ENCODE measurements at regions not wholly inside any gene's neighbourhood (a gene's known extent, or its start where the extent isn't known, plus 50 kb on each side); places are given as distances from the start of the nearest gene placed in this dataset.
A peak's percentile ranks its signal among the peaks of the same experiment; 100 is the strongest.

- ATAC-seq (ENCODE audit: poor library complexity) (peak; percentile 78), DNase-seq (no peak)
- intact Hi-C loops (cut with DNase I), result no loop called here
Measured at GRCh38 chr6:117206522-117206921, 58.8 kb upstream of the VGLL2 start.

GRCh38 chr6:117206944-117207687 is 58.2 kb upstream of the VGLL2 start:
- ATAC-seq (ENCODE audit: poor library complexity), result peak; percentile 92
- intact Hi-C loops (cut with DNase I), result no loop called here
- peak; percentile 45 for DNase-seq

- DNase-seq, result no peak
- intact Hi-C loops (cut with DNase I), result no loop called here
- ATAC-seq (ENCODE audit: poor library complexity), result no peak
Measured at GRCh38 chr6:117210279-117210678, 55.1 kb upstream of the VGLL2 start.

- ATAC-seq (ENCODE audit: poor library complexity) (peak; percentile 51), DNase-seq (no peak)
- intact Hi-C loops (cut with DNase I), result no loop called here
Measured at GRCh38 chr6:117215353-117216090, 49.8 kb upstream of the VGLL2 start.

Measured in Right ventricle myocardium superior (tissue), 1 donor.